ENCODE measurements at regions not wholly inside any gene's neighbourhood (a gene's known extent, or its start where the extent isn't known, plus 50 kb on each side); places are given as distances from the start of the nearest gene placed in this dataset.

- no peak for TF ChIP-seq CTCF (IDR thresholded peaks at IDR 0.05; ENCODE audit: insufficient read depth, low read length)
- TF ChIP-seq GABPA (IDR thresholded peaks at IDR 0.05; ENCODE audit: low read depth) = no peak
- TF ChIP-seq SPI1 (IDR thresholded peaks at IDR 0.05; ENCODE audit: borderline replicate concordance, low read depth) = no peak
Observed at GRCh38 chr16:63458846-63459245, 1422.6 kb upstream of the CDH8 start.

Measured in HL-60 (cell line).